Lung (tissue), 11 donors: ENCODE measurements at regions not wholly inside any gene's neighbourhood (a gene's known extent, or its start where the extent isn't known, plus 50 kb on each side); places are given as distances from the start of the nearest gene placed in this dataset.

Experiments used
- ATAC-seq: fragments of 200-7000 bp; cut with Tn5 transposase; one replicate; pipeline ENCODE4 v1.9.1; 2020; ENCODE audit warnings: moderate number of reproducible peaks; ENCODE audit not compliant: insufficient read depth, low FRiP score
- DNase-seq, 3 donors: peaks; one replicate each; pipeline ENCODE4 v3.0.0-alpha.2; 2013 to 2017
- H3K27ac ChIP-seq, 2 donors: one replicate each; pipeline ENCODE4 v1.5.1; 2013; ENCODE audit warnings: mild to moderate bottlenecking in 2 of 2, moderate library complexity in 2 of 2, control low read depth in 1 of 2, inconsistent platforms in 1 of 2, low read depth in 1 of 2, low read length in 1 of 2
- H3K27me3 ChIP-seq, 3 donors: one replicate each; pipeline ENCODE4 v1.5.1; 2013; ENCODE audit warnings: low read length in 2 of 3; ENCODE audit not compliant: control insufficient read depth in 3 of 3, insufficient read depth in 3 of 3
- H3K36me3 ChIP-seq, 4 donors: one replicate each; pipeline ENCODE4 v1.5.1; 2013; ENCODE audit warnings: low read length in 4 of 4, mild to moderate bottlenecking in 1 of 4, moderate library complexity in 1 of 4; ENCODE audit not compliant: control insufficient read depth in 4 of 4, insufficient read depth in 4 of 4
- H3K4me1 ChIP-seq, 5 donors: one replicate each; pipeline ENCODE4 v1.5.1; 2013; ENCODE audit warnings: low read length in 5 of 5, mild to moderate bottlenecking in 2 of 5, moderate library complexity in 1 of 5; ENCODE audit not compliant: control insufficient read depth in 5 of 5, insufficient read depth in 5 of 5
- H3K4me3 ChIP-seq: one replicate; pipeline ENCODE4 v1.5.1; 2013; ENCODE audit warnings: mild to moderate bottlenecking, control low read depth, moderate library complexity
- H3K9ac ChIP-seq, 2 donors: one replicate each; pipeline ENCODE4 v1.5.1; 2013; ENCODE audit warnings: low read length in 2 of 2, control low read depth in 1 of 2; ENCODE audit not compliant: insufficient read depth in 1 of 2
- H3K9me3 ChIP-seq, 4 donors: one replicate each; pipeline ENCODE4 v1.5.1; 2013; ENCODE audit warnings: low read length in 3 of 4, mild to moderate bottlenecking in 1 of 4, moderate library complexity in 1 of 4; ENCODE audit not compliant: control insufficient read depth in 4 of 4, insufficient read depth in 3 of 4
- CTCF ChIP-seq: IDR thresholded peaks from 2 replicates; pipeline ENCODE4 v1.5.1; 2012; ENCODE audit warnings: mild to moderate bottlenecking; ENCODE audit errors: control extremely low read depth, extremely low read depth
- WGBS, 2 donors: extraction: QIAGEN DNeasy Blood & Tissue Kit; methylation state at CpG; one replicate each; pipeline ENCODE4 v1.1.7; 2013; 5-methylcytosine and 5-hydroxymethylcytosine counted together
- donor health status: control.
- donor health status: control.
- donor health status: Bipolar disorder and iron deficiency.
- donor health status: healthy.
- donor health status: DM: yes; HTN: yes; CAD: no.

- Histone ChIP-seq H3K27ac (no peak overlapping the region), H3K27me3 (no peaks in the 10 kb centered on the region), H3K4me3 (no peak overlapping the region), H3K36me3 (no peaks in the 10 kb centered on the region), H3K4me1 (peaks cover 0 to 7% (median 0%) of the 10 kb centered on the region in 5 donors), H3K9me3 (peaks cover 0 to 5% (median 0%) of the 10 kb centered on the region in 4 donors), H3K9ac (no peak overlapping the region)
- WGBS, 2 donors: 83 to 100% methylated on average over 2 of the region's 2 CpGs
- DNase-seq: peak in 1 of 3 donors; percentile 46
- no peak for TF ChIP-seq CTCF
- ATAC-seq: no peak
These were observed 74.2 kb upstream of the MBOAT2 start for GRCh38 chr2:9077691-9078090.

GRCh38 chr2:9076755-9077154, 73.3 kb upstream of the MBOAT2 start:
- H3K9ac ChIP-seq: no peak overlapping the region
- DNase-seq (no peak), ATAC-seq (no peak)
- H3K36me3 ChIP-seq: no peaks in the 10 kb centered on the region
- no peaks in the 10 kb centered on the region for H3K27me3 ChIP-seq
- 72 to 88% methylated on average over 6 of the region's 6 CpGs for WGBS, 2 donors
- no peak for TF ChIP-seq CTCF
- no peak overlapping the region for H3K27ac ChIP-seq
- H3K4me3 ChIP-seq: no peak overlapping the region
- peaks cover 0 to 5% (median 0%) of the 10 kb centered on the region in 4 donors for H3K9me3 ChIP-seq
- peaks cover 0 to 7% (median 0%) of the 10 kb centered on the region in 5 donors for H3K4me1 ChIP-seq

GRCh38 chr2:9076210-9076609, 72.7 kb upstream of the MBOAT2 start:
- H3K9ac ChIP-seq: no peak overlapping the region
- H3K27ac ChIP-seq: no peak overlapping the region
- WGBS, 2 donors: 88 to 90% methylated on average over 1 of the region's 1 CpG
- H3K4me3 ChIP-seq: no peak overlapping the region
- no peaks in the 10 kb centered on the region for H3K9me3 ChIP-seq
- no peaks in the 10 kb centered on the region for H3K27me3 ChIP-seq
- DNase-seq: no peak
- ATAC-seq: no peak
- TF ChIP-seq CTCF: no peak
- H3K36me3 ChIP-seq: no peaks in the 10 kb centered on the region
- peaks cover 0 to 7% (median 0%) of the 10 kb centered on the region in 5 donors for H3K4me1 ChIP-seq

- no peak overlapping the region for H3K9ac ChIP-seq
- no peaks in the 10 kb centered on the region for H3K36me3 ChIP-seq
- H3K4me3 ChIP-seq: no peak overlapping the region
- no peak overlapping the region for H3K27ac ChIP-seq
- H3K9me3 ChIP-seq: no peaks in the 10 kb centered on the region
- peaks cover 0 to 7% (median 0%) of the 10 kb centered on the region in 5 donors for H3K4me1 ChIP-seq
- TF ChIP-seq CTCF: no peak
- DNase-seq (no peak), ATAC-seq (no peak)
- WGBS, 2 donors: 91 to 95% methylated on average over 6 of the region's 6 CpGs
- no peaks in the 10 kb centered on the region for H3K27me3 ChIP-seq
These were observed 71.4 kb upstream of the MBOAT2 start for GRCh38 chr2:9074930-9075329.
